Astrocyte of the cerebellum (primary cell): ENCODE measurements at regions not wholly inside any gene's neighbourhood (a gene's known extent, or its start where the extent isn't known, plus 50 kb on each side); places are given as distances from the start of the nearest gene placed in this dataset.

ENCODE experiments used
- DNase-seq: peaks from one replicate; pipeline ENCODE4 v3.0.0-alpha.2; 2011; ENCODE audit warnings: low read depth
- H3K4me3 ChIP-seq: 2 replicates; pipeline ENCODE4 v1.5.1; 2011; ENCODE audit warnings: mild to moderate bottlenecking, low read depth, low read length, moderate library complexity
- CTCF ChIP-seq: IDR thresholded peaks from 2 replicates; pipeline ENCODE4 v1.5.1; 2012; ENCODE audit warnings: low read length, low read depth, moderate library complexity, mild to moderate bottlenecking; ENCODE audit errors: missing control alignments
- in situ Hi-C: cut with HindIII; loops from 2 replicates; pipeline ENCODE4 v1.10.0; 2017; ENCODE audit warnings: low sequenced_read_pairs

GRCh38 chr4:185924458-185925044 is 112.6 kb upstream of the SORBS2 start:
- DNase-seq = no peak
- H3K4me3 ChIP-seq = no peak overlapping the region
- in situ Hi-C loops = loop anchor here (5.0 kb wide), 1 partner anchor 93 kb away; no protein-coding TSS in a partner anchor
- TF ChIP-seq CTCF = no peak

- no peak for TF ChIP-seq CTCF
- in situ Hi-C loops = no loop called here
Measured at GRCh38 chr4:185925910-185926360, 113.9 kb upstream of the SORBS2 start.

GRCh38 chr4:185931375-185931774 is 119.4 kb upstream of the SORBS2 start:
- DNase-seq = no peak
- H3K4me3 ChIP-seq = no peak overlapping the region
- no peak for TF ChIP-seq CTCF
- in situ Hi-C loops = no loop called here

More at GRCh38 chr4:185925910-185926360, 113.9 kb upstream of the SORBS2 start:
- no peak overlapping the region for H3K4me3 ChIP-seq
- no peak for DNase-seq

GRCh38 chr4:185931986-185932385 is 120.0 kb upstream of the SORBS2 start:
- H3K4me3 ChIP-seq = no peak overlapping the region
- in situ Hi-C loops = no loop called here
- no peak for DNase-seq
- TF ChIP-seq CTCF = no peak

GRCh38 chr4:185932491-185932890 is 120.5 kb upstream of the SORBS2 start:
- peak; percentile 65 for DNase-seq
- in situ Hi-C loops = no loop called here
- no peak for TF ChIP-seq CTCF
- H3K4me3 ChIP-seq = no peak overlapping the region

GRCh38 chr4:185933078-185933581 is 121.1 kb upstream of the SORBS2 start:
- in situ Hi-C loops = no loop called here
- DNase-seq = peak; percentile 37
- no peak for TF ChIP-seq CTCF
- no peak overlapping the region for H3K4me3 ChIP-seq
